ENCODE measurements at regions not wholly inside any gene's neighbourhood (a gene's known extent, or its start where the extent isn't known, plus 50 kb on each side); places are given as distances from the start of the nearest gene placed in this dataset.
A peak's percentile ranks its signal among the peaks of the same experiment; 100 is the strongest.

DNA sequence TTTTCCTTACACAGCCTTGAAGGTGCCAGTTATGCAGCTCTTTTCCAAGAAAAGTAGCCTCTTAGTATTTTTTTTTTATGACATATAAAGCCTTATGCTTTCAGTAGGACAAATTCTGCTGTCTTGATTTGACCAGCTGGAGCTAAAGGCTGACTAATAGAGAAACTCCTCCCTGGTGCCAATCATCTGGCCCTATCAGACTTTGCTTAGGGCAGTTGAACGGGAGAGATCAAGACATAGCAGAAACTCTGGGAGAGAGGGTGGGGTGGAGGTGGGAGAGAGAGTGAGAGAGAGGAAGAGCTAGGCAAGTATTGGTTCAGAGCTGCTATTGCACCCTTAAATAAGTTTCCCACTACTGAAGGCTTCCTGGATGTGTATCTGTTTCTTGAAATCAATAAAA lies 100.2 kb downstream of the SEC61B start:
- Histone ChIP-seq H2AFZ (ENCODE audit: low read length) (no peak overlapping the region), H3K36me3 (ENCODE audit: low read depth, low read length) (no peaks in the 10 kb centered on the region), H3K27ac (ENCODE audit: low read length) (no peak overlapping the region), H4K20me1 (ENCODE audit: low read length) (no peaks in the 10 kb centered on the region), H3K4me2 (ENCODE audit: low read length) (no peak overlapping the region), H3K4me1 (ENCODE audit: insufficient read depth, low read length) (no peaks in the 10 kb centered on the region), H3K9ac (ENCODE audit: low read length) (no peak overlapping the region), H3K4me3 (ENCODE audit: low read length) (no peak overlapping the region), H3K9me2 (replicated peaks; ENCODE audit: low read length) (no peaks in the 10 kb centered on the region), H3K27me3 (ENCODE audit: low read length) (peaks cover 22% of the 10 kb centered on the region), H3F3A (ENCODE audit: low read length, unreplicated experiment) (no peaks in the 10 kb centered on the region), H3K79me2 (ENCODE audit: low read length) (no peaks in the 10 kb centered on the region), H3K9me3 (ENCODE audit: low read length) (no peaks in the 10 kb centered on the region)
- ChIA-PET POLR2A (ENCODE audit: unreplicated experiment) (no interaction called here), CTCF (no interaction called here)
- intact Hi-C loops (cut with micrococcal nuclease): no loop called here
- DNase-seq (no peak), ATAC-seq (no peak)
- TF ChIP-seq EZH2 (IDR thresholded peaks at IDR 0.05; ENCODE audit: low read length, unreplicated experiment): no peak
- TF ChIP-seq EZH2phosphoT487 (IDR thresholded peaks at IDR 0.05; ENCODE audit: borderline replicate concordance, low read length): no peak
- TF ChIP-seq, protein P1, sequence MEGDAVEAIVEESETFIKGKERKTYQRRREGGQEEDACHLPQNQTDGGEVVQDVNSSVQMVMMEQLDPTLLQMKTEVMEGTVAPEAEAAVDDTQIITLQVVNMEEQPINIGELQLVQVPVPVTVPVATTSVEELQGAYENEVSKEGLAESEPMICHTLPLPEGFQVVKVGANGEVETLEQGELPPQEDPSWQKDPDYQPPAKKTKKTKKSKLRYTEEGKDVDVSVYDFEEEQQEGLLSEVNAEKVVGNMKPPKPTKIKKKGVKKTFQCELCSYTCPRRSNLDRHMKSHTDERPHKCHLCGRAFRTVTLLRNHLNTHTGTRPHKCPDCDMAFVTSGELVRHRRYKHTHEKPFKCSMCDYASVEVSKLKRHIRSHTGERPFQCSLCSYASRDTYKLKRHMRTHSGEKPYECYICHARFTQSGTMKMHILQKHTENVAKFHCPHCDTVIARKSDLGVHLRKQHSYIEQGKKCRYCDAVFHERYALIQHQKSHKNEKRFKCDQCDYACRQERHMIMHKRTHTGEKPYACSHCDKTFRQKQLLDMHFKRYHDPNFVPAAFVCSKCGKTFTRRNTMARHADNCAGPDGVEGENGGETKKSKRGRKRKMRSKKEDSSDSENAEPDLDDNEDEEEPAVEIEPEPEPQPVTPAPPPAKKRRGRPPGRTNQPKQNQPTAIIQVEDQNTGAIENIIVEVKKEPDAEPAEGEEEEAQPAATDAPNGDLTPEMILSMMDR (conservative IDR thresholded peaks at IDR 0.05; ENCODE audit: low read depth, low read length): no peak
- no TSS peak for BruUV-seq (replicated peaks)

DNA sequence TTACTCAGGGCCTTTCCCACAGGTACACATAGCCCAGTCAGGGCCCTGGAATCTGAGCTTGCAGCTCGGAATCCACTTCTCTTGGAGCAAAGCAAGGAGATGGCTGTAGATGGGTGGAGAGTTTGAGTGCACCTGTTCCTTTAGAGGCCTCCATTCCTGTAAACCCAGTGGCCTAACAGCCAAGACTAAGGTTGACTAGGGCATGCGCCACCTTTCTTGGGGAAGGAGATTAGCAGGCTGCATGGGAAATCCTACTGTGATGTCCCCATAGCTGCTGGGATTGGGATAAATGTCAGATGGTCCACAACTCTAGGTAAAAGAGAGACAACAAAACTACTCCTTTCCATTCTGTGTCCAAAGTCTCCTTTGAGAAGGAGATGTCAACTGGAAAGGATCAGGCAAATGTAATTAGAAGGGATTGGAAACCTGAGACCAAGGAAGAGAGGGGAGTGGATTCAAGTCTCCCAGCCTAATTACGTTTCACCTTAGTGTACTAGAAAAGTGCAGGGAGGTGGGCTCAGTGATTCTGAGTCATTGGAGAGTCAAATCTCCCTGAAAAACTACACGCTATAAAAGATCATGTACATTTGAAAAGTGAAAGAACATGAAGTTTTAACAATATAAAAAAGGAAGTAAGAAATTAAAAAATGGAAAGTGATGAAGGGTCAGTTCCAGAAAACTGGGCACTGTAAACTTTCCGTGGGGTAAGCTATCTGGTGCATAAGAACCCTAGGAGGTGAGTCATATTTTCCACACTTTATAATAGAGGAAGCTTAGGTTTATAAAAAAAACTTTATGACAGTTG lies 104.2 kb downstream of the SEC61B start:
- TF ChIP-seq EZH2 (IDR thresholded peaks at IDR 0.05; ENCODE audit: low read length, unreplicated experiment) (no peak), EZH2phosphoT487 (IDR thresholded peaks at IDR 0.05; ENCODE audit: borderline replicate concordance, low read length) (no peak)
- TF ChIP-seq, protein P1 (conservative IDR thresholded peaks at IDR 0.05; ENCODE audit: low read depth, low read length): no peak

DNA sequence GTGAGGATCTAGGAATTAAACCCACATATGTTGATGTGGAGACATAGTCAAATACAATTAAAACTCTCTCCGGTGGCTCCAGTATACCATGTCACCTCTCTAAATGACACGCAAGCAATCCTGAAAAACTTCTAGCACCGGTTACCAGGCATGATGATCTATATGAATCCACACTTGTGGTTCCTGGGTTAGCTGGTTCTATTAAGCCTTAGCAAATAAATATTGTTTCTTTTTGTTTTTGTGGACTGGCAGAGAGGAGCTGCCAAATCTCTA lies 104.8 kb downstream of the SEC61B start:
- TF ChIP-seq, protein P1 (conservative IDR thresholded peaks at IDR 0.05; ENCODE audit: low read depth, low read length): no peak
- TF ChIP-seq EZH2 (IDR thresholded peaks at IDR 0.05; ENCODE audit: low read length, unreplicated experiment) (no peak), EZH2phosphoT487 (IDR thresholded peaks at IDR 0.05; ENCODE audit: borderline replicate concordance, low read length) (no peak)
- no peaks in the 10 kb centered on the region for H3K4me1 ChIP-seq (ENCODE audit: insufficient read depth, low read length)
- CTCF ChIA-PET: no interaction called here
- H3K4me2 ChIP-seq (ENCODE audit: low read length): no peak overlapping the region
- H3K9ac ChIP-seq (ENCODE audit: low read length): no peak overlapping the region
- no TSS peak for BruUV-seq (replicated peaks)
- peaks cover 10% of the 10 kb centered on the region; the same call in 1 of the 2 replicates for H3K27me3 ChIP-seq (ENCODE audit: low read length)
- DNase-seq: no peak
- H3K4me3 ChIP-seq (ENCODE audit: low read length): no peak overlapping the region
- POLR2A ChIA-PET (ENCODE audit: unreplicated experiment): no interaction called here
- no peaks in the 10 kb centered on the region for H3K9me2 ChIP-seq (replicated peaks; ENCODE audit: low read length)
- H3K79me2 ChIP-seq (ENCODE audit: low read length): no peaks in the 10 kb centered on the region
- H4K20me1 ChIP-seq (ENCODE audit: low read length): no peaks in the 10 kb centered on the region
- H3K36me3 ChIP-seq (ENCODE audit: low read depth, low read length): no peaks in the 10 kb centered on the region
- H3F3A ChIP-seq (ENCODE audit: low read length, unreplicated experiment): no peaks in the 10 kb centered on the region
- intact Hi-C loops (cut with micrococcal nuclease): no loop called here
- no peaks in the 10 kb centered on the region for H3K9me3 ChIP-seq (ENCODE audit: low read length)
- no peak overlapping the region for H2AFZ ChIP-seq (ENCODE audit: low read length)
- H3K27ac ChIP-seq (ENCODE audit: low read length): no peak overlapping the region
- ATAC-seq: no peak

More for the DNA sequence above, 104.2 kb downstream of the SEC61B start:
- DNase-seq (peak; percentile 13), ATAC-seq (peak; percentile 51; the same call in 1 of the 2 replicates)
- Histone ChIP-seq H3K9ac (ENCODE audit: low read length) (no peak overlapping the region), H3K36me3 (ENCODE audit: low read depth, low read length) (no peaks in the 10 kb centered on the region), H3K4me2 (ENCODE audit: low read length) (no peak overlapping the region), H3F3A (ENCODE audit: low read length, unreplicated experiment) (no peaks in the 10 kb centered on the region), H2AFZ (ENCODE audit: low read length) (no peak overlapping the region), H3K27ac (ENCODE audit: low read length) (no peak overlapping the region), H3K9me3 (ENCODE audit: low read length) (no peaks in the 10 kb centered on the region), H3K9me2 (replicated peaks; ENCODE audit: low read length) (no peaks in the 10 kb centered on the region), H4K20me1 (ENCODE audit: low read length) (no peaks in the 10 kb centered on the region), H3K4me1 (ENCODE audit: insufficient read depth, low read length) (no peaks in the 10 kb centered on the region), H3K79me2 (ENCODE audit: low read length) (no peaks in the 10 kb centered on the region), H3K27me3 (ENCODE audit: low read length) (peaks cover 12% of the 10 kb centered on the region; the same call in 1 of the 2 replicates), H3K4me3 (ENCODE audit: low read length) (no peak overlapping the region)
- intact Hi-C loops (cut with micrococcal nuclease): no loop called here
- ChIA-PET CTCF (no interaction called here), POLR2A (ENCODE audit: unreplicated experiment) (no interaction called here)
- no TSS peak for BruUV-seq (replicated peaks)

All from PC-3 (cell line).